ENCODE measurements at regions not wholly inside any gene's neighbourhood (a gene's known extent, or its start where the extent isn't known, plus 50 kb on each side); places are given as distances from the start of the nearest gene placed in this dataset.

DNA sequence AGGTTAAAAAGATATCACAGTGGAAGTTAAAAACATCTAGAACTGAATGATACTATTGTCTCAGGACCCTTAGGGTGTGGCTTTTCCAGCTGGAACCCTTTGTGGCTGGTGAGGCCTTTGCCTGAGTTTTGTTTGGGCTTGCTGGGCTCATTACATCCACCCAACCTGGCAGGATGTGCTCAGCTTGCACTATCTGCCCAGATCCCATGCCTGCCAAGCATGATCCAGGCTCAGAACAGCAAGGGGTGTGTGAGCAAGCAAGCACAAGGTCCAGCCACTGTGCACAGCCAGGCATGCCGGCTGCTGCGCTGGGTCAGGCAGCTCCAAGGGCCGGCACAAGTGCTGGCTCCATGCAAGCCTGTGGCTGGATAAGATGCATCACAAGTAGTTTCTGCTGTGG, 512.7 kb upstream of the CDIN1 start:
- no peak for TF ChIP-seq POLR2A (IDR thresholded peaks at IDR 0.05)
- no peak for TF ChIP-seq POLR2AphosphoS5 (IDR thresholded peaks at IDR 0.05)
